ENCODE measurements at regions not wholly inside any gene's neighbourhood (a gene's known extent, or its start where the extent isn't known, plus 50 kb on each side); places are given as distances from the start of the nearest gene placed in this dataset.

GRCh38 chr1:30183006-30183405, 540.4 kb downstream of the MATN1 start:
- H3K4me1 ChIP-seq: no peaks in the 10 kb centered on the region
- TF ChIP-seq, protein P1, sequence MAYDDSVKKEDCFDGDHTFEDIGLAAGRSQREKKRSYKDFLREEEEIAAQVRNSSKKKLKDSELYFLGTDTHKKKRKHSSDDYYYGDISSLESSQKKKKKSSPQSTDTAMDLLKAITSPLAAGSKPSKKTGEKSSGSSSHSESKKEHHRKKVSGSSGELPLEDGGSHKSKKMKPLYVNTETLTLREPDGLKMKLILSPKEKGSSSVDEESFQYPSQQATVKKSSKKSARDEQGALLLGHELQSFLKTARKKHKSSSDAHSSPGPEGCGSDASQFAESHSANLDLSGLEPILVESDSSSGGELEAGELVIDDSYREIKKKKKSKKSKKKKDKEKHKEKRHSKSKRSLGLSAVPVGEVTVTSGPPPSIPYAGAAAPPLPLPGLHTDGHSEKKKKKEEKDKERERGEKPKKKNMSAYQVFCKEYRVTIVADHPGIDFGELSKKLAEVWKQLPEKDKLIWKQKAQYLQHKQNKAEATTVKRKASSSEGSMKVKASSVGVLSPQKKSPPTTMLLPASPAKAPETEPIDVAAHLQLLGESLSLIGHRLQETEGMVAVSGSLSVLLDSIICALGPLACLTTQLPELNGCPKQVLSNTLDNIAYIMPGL (CRISPR knock-in tag; IDR thresholded peaks at IDR 0.05; ENCODE audit: borderline replicate concordance): no peak
- TF ChIP-seq TP53 (CRISPR knock-in tag; IDR thresholded peaks at IDR 0.05) (no peak), POLR2AphosphoS2 (conservative IDR thresholded peaks at IDR 0.05; ENCODE audit: low read length) (no peak), RAD21 (conservative IDR thresholded peaks at IDR 0.05 in 1 of 2, IDR thresholded peaks at IDR 0.05 in 1 of 2) (no peak), TFCP2L1 (CRISPR knock-in tag; IDR thresholded peaks at IDR 0.05) (no peak)
- 17% methylated on average over 4 of the region's 4 CpGs for WGBS (ENCODE audit: missing lambda C conversion rate)
- POLR2A ChIA-PET: no interaction called here
- H3K9me3 ChIP-seq: no peaks in the 10 kb centered on the region
- FAIRE-seq (no peak), DNase-seq (ENCODE audit: low read depth in 1 of 2, low spot score in 1 of 2) (no peak), ATAC-seq (no peak)
- CTCF ChIA-PET: no interaction called here
- no peak overlapping the region for H3K27ac ChIP-seq
- no peak overlapping the region for H3K4me3 ChIP-seq
- H3K4me2 ChIP-seq: no peak overlapping the region

DNA sequence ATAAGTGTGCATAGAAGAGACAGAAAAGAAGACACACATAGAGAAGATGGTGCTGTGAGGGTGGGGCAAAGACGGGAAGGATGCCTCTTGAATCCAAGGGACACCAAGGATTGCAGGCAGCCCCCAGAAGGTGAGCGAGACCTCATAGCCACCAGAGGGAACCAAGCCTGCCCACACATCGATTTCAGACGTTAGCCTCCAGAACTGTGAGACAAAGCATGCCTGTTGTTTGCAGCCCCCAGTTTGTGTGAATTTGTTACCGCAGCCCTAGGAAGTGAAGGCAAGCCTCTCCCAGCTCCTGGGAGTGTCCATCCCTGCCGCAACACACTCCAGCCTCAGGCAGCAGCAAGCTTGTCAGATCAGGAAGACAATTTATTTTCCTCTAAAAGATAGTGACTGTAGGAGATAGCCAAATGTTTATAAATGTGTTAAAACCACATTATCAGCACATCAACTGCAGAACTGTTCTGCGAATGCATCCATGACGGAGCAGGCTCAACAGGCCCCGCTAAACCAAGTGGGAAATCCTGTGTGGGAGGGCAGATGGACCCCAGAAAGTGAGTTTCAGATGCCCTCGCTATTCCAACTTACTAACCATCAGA, 543.3 kb downstream of the MATN1 start:
- ATAC-seq: no peak
- FAIRE-seq: no peak
- Histone ChIP-seq H3K27ac (no peak overlapping the region), H3K4me1 (no peaks in the 10 kb centered on the region), H3K9me3 (no peaks in the 10 kb centered on the region), H3K4me2 (no peak overlapping the region), H3K4me3 (no peak overlapping the region)
- CTCF ChIA-PET: no interaction called here
- POLR2A ChIA-PET: no interaction called here
- no peak for TF ChIP-seq ATOH8 (CRISPR knock-in tag; IDR thresholded peaks at IDR 0.05; ENCODE audit: low read depth)
- TF ChIP-seq KDM5A (IDR thresholded peaks at IDR 0.05): no peak
- TF ChIP-seq MAFK (IDR thresholded peaks at IDR 0.05; ENCODE audit: partially characterized antibody): no peak
- no peak for TF ChIP-seq NPAS2 (CRISPR knock-in tag; IDR thresholded peaks at IDR 0.05; ENCODE audit: borderline replicate concordance)
- no peak for TF ChIP-seq ELK1 (IDR thresholded peaks at IDR 0.05; ENCODE audit: low read depth, low read length)
- TF ChIP-seq HDAC2 (IDR thresholded peaks at IDR 0.05): no peak
- no peak for TF ChIP-seq MAX (IDR thresholded peaks at IDR 0.05)
- no peak for TF ChIP-seq CBX8 (IDR thresholded peaks at IDR 0.05)
- TF ChIP-seq FOSB (CRISPR knock-in tag; IDR thresholded peaks at IDR 0.05): no peak
- TF ChIP-seq USF2 (IDR thresholded peaks at IDR 0.05): no peak
- TF ChIP-seq CHD4 (IDR thresholded peaks at IDR 0.05; ENCODE audit: borderline replicate concordance): no peak
- no peak for TF ChIP-seq KDM1A (IDR thresholded peaks at IDR 0.05; ENCODE audit: low read depth)
- TF ChIP-seq ZNF302 (CRISPR knock-in tag; IDR thresholded peaks at IDR 0.05): no peak
- no peak for TF ChIP-seq JUNB (IDR thresholded peaks at IDR 0.05)
- no peak for DNase-seq (ENCODE audit: low read depth in 1 of 2, low spot score in 1 of 2)
- 34% methylated on average over 9 of the region's 10 CpGs for WGBS (ENCODE audit: missing lambda C conversion rate)

- ChIA-PET CTCF (interaction anchor here (1.7 kb wide), 1 partner anchor 538 kb away, joined by 4 read pairs; no protein-coding TSS in a partner anchor), POLR2A (no interaction called here)
- no peak overlapping the region for H3K27ac ChIP-seq
- DNase-seq (ENCODE audit: low read depth in 1 of 2, low spot score in 1 of 2) (no peak), ATAC-seq (no peak), FAIRE-seq (no peak)
- WGBS (ENCODE audit: missing lambda C conversion rate): 3% methylated on average over 1 of the region's 1 CpG
- H3K4me2 ChIP-seq: no peak overlapping the region
- H3K9me3 ChIP-seq: no peaks in the 10 kb centered on the region
- no peak overlapping the region for H3K4me3 ChIP-seq
- no peaks in the 10 kb centered on the region for H3K4me1 ChIP-seq
- TF ChIP-seq RNF2 (IDR thresholded peaks at IDR 0.05; ENCODE audit: borderline replicate concordance, low read depth) (no peak), TP53 (CRISPR knock-in tag; IDR thresholded peaks at IDR 0.05) (no peak), HDAC2 (IDR thresholded peaks at IDR 0.05) (no peak), ZC3H11A (IDR thresholded peaks at IDR 0.05) (no peak), CHD4 (IDR thresholded peaks at IDR 0.05; ENCODE audit: borderline replicate concordance) (no peak), USF2 (IDR thresholded peaks at IDR 0.05) (no peak), ZSCAN20 (CRISPR knock-in tag; IDR thresholded peaks at IDR 0.05) (no peak), NFE2L2 (conservative IDR thresholded peaks at IDR 0.05; ENCODE audit: low read length) (no peak), BHLHE40 (IDR thresholded peaks at IDR 0.05; ENCODE audit: low read depth, low read length) (no peak), EHMT2 (IDR thresholded peaks at IDR 0.05; ENCODE audit: low read depth) (no peak), ESRRA (IDR thresholded peaks at IDR 0.05; ENCODE audit: borderline replicate concordance, low read length) (no peak), HOXA7 (CRISPR knock-in tag; IDR thresholded peaks at IDR 0.05) (no peak), MYC (IDR thresholded peaks at IDR 0.05; ENCODE audit: borderline replicate concordance, low read length) (no peak)
- TF ChIP-seq, protein P2, sequence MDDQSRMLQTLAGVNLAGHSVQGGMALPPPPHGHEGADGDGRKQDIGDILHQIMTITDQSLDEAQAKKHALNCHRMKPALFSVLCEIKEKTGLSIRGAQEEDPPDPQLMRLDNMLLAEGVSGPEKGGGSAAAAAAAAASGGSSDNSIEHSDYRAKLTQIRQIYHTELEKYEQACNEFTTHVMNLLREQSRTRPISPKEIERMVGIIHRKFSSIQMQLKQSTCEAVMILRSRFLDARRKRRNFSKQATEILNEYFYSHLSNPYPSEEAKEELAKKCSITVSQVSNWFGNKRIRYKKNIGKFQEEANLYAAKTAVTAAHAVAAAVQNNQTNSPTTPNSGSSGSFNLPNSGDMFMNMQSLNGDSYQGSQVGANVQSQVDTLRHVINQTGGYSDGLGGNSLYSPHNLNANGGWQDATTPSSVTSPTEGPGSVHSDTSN (IDR thresholded peaks at IDR 0.05): no peak
Measured at GRCh38 chr1:30176477-30176876, 546.9 kb downstream of the MATN1 start.
